GDM1 (cell line): ENCODE measurements at regions not wholly inside any gene's neighbourhood (a gene's known extent, or its start where the extent isn't known, plus 50 kb on each side); places are given as distances from the start of the nearest gene placed in this dataset.

Experiments used
- DNase-seq: peaks from one replicate; lab custom pipeline; 2025; lab: John Stamatoyannopoulos, UW

- no peak for DNase-seq
Measured at GRCh38 chr3:104632947-104633346, 733.8 kb upstream of the ALCAM start.

- no peak for DNase-seq
Measured at GRCh38 chr3:104635872-104636580, 730.7 kb upstream of the ALCAM start.

DNA sequence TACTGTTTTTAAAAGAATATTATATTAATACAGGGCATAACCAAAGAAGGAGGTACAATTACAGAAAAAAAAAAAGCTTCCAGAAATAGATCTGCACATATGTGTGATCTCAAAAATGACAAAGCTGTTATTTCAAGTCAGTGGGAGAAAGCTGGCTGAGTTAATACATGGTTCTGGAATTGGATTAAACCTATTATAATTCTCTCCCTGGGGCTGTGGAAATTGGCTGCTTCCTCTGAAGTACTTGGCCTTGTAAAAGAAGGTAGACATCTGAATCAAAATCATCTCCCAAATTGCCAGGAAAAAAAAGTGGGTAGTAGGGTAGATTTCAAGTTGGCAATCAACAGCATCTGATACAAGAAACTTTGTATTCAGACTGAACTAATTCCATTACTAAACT is 723.9 kb upstream of the ALCAM start:
- DNase-seq, result no peak

DNA sequence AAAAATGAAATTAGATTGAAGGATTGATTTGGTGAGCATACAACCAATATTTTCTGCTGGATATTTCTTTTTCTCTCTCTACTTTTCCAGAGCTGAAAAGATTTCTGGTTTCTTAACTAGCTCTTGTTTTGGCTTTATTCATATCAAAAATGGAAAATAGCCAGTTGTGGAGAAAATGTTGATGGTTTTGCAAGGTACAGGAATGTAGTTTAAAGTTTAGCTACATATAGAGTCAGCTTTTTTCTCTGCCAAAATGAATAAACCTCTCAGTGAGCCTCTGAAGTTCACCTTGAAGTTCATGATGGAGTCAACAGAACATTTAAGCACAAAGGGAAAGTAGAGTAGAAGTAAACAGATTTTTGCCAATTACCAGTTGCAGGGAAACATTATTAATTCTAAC is 720.5 kb upstream of the ALCAM start:
- no peak for DNase-seq

- no peak for DNase-seq
Measured at GRCh38 chr3:104648823-104649222, 717.9 kb upstream of the ALCAM start.

DNA sequence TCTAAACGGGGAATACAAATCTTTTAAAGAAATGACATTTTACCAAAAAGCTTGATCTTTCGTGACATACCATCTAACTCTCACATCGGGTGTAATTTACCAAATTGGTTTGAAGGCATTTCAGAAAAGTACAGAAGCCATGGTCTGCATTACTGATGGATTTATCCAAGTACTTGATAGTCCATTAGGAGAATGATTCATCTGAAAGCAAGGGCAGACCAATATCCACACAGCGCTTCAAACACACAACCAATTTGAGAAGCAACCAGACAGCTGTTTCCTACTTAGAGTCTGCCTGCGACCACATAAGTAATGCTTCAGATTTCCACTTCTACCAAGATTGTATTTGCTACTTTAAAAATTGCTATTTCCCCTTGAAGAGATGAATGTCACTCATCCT is 697.6 kb upstream of the ALCAM start:
- no peak for DNase-seq

DNA sequence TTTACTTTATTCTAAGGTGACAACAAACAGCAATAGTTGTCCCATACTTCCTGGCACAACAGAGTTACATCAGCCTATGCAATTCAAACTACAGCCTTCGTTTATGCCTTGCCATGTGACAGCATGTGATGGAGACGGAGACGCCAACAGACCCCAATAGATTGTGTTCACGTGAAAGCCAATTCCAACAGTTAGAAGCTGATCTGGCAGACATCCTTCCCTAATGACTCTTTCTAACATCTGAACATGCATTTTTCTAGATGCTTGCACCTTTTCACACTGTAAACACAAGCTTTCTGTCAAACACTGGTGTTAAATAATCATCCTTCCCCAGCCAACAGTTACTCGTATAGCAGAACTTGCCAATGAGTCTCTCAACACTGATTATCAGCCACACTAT is 694.4 kb upstream of the ALCAM start:
- DNase-seq, result no peak

- no peak for DNase-seq
Measured at GRCh38 chr3:104673981-104674380, 692.7 kb upstream of the ALCAM start.

- DNase-seq, result no peak
Measured at GRCh38 chr3:104676241-104676640, 690.5 kb upstream of the ALCAM start.

DNA sequence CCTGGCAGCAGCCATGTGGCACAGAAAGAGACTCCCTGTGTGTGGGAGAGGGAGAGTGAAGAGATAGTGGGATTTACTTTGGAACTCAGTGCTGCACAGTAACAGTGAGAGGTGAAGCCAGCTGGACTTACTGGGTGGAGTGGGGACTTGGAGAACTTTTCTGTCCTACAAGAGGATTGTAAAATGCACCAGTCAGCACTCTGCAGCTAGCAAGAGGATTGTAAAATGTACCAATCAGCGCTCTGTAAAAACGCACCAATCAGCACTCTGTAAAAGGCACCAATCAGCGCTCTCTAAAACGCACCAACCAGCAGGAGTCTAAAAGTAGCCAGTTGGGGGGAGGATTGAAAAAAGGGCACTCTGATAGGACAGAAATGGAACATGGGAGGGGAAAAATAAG is 688.8 kb upstream of the ALCAM start:
- DNase-seq, result no peak

DNA sequence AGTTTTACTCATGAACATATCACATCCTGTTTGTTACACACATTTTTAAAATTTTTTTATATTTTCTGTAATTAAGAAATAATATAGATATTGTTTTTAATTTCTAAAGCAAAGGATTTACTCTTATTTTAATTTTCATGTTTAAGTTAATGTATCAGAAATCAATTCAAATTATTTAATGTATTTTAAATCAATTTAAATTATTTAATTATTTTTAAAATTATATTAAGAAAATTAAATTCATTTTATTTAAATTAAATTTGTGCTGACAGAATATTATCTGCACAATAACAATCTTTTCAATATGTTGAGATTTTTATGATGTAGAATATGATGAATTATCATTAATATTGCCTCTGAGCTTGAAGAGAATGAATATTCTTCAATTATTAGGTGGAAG is 681.2 kb upstream of the ALCAM start:
- no peak for DNase-seq

DNA sequence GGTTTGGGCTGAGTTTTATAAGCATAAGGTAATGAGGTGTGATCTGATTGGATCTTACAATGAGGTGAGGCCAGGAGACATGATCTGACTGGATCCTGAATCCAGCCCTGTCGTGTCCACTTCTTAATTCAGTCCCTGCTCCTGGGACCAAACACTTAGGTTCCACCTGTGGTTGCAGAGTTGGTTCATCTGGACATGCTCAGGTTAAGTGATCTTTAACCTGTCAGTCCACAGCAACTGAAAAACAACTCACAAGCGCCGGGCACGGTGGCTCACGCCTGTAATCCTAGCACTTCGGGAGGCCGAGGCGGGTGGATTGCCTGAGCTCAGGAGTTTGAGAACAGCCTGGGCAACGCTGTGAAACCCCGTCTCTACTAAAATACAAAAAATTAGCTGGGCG is 679.3 kb upstream of the ALCAM start:
- DNase-seq, result no peak

GRCh38 chr3:104696470-104696869 is 670.2 kb upstream of the ALCAM start:
- no peak for DNase-seq

- no peak for DNase-seq
Measured at GRCh38 chr3:104711406-104711805, 655.3 kb upstream of the ALCAM start.

DNA sequence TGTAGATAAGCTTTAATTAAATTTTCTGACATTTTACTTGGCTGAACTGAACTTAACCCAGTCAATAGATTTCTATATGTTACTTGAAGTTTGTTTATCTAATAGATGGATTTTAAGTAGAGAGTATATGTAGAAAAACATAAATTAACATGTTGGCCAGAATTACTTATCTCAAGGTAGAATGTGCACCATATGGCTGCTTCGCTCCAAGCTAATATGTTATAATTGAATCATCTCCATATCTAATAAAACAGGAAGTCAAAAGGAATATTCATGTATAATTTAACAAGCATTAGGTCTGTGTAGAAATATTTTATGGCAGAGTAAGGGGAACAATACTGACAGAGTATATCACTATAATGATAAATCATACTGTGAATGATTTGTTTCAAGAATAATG is 650.7 kb upstream of the ALCAM start:
- DNase-seq, result no peak

DNA sequence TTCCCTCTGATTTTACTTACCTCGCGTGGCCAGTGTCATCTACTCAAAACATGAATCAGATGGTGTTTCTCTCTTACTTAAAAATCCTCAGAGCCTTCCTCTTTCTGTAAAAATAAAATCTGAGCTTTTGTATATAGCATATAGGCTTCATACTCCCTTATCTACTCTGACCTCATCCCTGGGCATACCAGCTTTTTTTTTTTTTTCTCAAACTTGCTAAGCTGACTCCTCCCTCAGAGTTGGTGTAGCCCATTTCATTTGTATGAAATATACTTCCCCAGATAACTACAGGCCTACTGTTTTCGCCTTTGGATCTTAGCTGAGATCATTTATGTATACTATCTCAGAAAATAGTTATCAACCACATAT is 648.9 kb upstream of the ALCAM start:
- DNase-seq, result no peak

DNA sequence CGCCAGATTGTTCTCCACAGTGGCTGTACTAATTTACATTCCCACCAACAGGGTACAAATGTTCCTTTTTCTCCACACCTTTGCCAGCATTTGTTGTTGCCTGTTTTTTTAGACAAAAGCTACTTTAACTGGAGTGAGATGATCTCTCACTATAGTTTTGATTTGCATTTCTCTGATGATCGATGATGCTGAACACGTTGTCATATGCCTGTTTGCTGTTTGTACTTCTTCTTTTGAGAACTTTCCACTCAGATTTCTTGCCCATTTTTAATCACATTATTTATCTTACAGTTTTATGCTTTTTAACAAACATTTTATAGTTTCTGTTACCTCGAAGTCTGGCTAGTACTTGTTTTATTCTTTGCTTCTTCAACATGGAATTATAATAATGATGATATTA is 643.7 kb upstream of the ALCAM start:
- no peak for DNase-seq

GRCh38 chr3:104731074-104731473 is 635.6 kb upstream of the ALCAM start:
- no peak for DNase-seq

- DNase-seq, result no peak
Measured at GRCh38 chr3:104734627-104735026, 632.1 kb upstream of the ALCAM start.

DNA sequence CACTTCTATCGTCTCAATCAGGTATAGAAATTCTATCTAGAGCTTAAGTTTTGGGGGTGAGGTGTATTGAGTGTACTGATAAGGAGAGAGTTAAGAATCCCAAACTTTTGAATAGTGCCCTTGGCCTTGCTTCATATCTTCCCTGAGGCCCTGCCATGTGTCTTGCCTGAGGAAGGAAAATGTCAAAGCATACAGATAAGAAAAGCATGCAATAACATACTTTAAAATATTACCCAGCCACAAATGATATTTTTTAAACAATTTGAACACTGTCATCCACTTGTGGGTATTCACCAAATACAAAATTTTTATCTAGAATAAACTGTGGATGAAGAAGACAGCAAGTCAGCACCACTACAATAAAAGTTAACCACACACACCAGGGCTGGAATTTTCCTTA is 631.0 kb upstream of the ALCAM start:
- DNase-seq, result no peak

DNA sequence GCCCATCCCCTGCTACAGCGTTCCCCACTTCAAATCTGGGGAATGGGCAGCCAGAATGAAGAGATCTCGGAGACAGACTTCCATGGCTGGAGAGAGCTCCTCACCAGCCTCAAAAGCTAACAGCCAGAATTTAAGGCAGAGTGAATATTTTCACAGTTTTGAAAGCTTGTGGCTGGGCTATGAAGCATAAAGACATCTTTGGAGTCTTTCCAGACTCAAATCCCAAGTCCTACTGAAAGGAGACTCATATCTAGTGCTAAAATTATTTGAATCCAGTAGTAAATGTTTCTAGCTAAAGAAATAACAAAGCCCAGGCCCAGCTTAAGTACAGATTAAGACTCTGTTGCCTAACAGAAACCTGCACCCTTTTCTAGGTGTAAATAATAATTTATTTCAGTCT is 628.4 kb upstream of the ALCAM start:
- DNase-seq, result no peak

DNA sequence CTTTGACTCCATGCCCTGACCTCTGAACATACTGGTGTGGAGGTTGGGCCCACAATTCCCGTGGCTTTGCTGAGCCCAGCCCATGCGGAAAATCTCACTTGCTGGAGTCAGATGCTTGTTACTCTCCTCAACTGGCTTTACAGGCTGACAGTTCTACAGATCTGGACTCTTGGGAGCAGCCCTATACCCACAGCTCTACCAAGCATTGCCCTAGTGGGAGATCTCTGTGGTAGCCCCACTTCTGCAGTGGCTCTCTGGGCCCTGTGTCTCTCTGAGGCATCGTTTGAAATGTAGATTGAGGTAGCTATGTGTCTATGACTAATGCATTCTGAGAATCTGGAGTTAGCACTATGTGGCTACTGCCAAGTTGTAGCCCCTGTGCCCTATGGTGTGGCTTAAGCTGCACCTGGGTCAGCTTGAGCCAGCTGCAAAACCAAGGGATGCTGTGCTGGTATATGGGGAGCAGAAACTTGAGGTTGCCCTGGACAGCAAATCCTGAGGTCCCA is 625.8 kb upstream of the ALCAM start:
- DNase-seq, result no peak

DNA sequence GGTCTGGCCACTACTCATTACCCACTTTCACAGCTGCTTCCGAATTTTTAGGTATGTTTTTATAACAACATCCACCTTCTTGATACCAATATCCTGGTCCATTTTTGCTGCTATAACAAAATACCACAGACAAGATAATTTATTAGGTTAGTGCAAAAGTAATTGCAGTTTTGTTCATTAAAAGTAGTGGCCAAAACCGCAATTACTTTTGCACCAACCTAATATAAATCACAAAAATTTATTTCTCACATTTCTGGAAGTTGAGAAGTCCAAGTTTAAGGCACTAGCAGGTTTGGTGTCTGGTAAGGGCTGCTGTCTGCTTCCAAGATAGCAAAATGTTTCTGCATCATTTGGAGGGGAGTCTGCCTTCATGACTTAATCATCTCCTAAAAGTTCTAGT is 624.7 kb upstream of the ALCAM start:
- no peak for DNase-seq

GRCh38 chr3:104745313-104745712 is 621.4 kb upstream of the ALCAM start:
- no peak for DNase-seq

DNA sequence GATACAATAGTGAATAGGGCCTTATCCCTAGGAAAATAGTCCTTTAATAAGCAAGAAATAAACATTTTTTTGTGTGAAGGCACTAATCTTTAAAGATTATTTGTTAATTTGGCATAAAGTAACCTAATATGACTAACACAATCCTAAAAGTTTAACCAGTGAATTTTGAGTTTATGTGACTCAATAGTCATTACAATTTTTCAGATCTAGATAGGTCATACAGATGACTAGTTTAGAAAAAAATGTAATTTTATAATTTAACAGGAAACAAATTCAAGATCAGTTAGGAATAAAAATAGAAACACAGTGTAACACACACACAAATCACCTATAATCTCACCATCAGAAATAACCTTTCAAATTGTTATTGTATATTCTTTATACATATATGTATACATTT is 620.7 kb upstream of the ALCAM start:
- no peak for DNase-seq
